Pancreas (tissue), 10 donors: ENCODE measurements at regions not wholly inside any gene's neighbourhood (a gene's known extent, or its start where the extent isn't known, plus 50 kb on each side); places are given as distances from the start of the nearest gene placed in this dataset.

Experiments used
- ATAC-seq, 4 donors: fragments of 200-7000 bp; cut with Tn5 transposase; one replicate each; pipeline versions ENCODE4 v1.8.0 to v1.9.1; 2020; ENCODE audit warnings: mild to moderate bottlenecking in 4 of 4, moderate library complexity in 4 of 4
- DNase-seq, 6 donors: peaks; one replicate each; pipeline ENCODE4 v3.0.0-alpha.2; 2020
- FAIRE-seq: peaks from 2 replicates; lab custom pipeline; 2012; peaks lifted over from hg19 to GRCh38; lab: Jason Lieb, UNC
- H3K27ac ChIP-seq, 4 donors: fragments of 200-600 bp; sonication (generic); 1 replicate in 3 of 4; 2 replicates in 1 of 4; pipeline versions ENCODE4 v1.5.0 to v1.8.0; 2020
- H3K27me3 ChIP-seq, 4 donors: fragments of 200-600 bp; one replicate each; pipeline ENCODE4 v1.8.0; 2021
- H3K36me3 ChIP-seq, 3 donors: fragments of 200-600 bp; sonication (generic) in 1 of 3; one replicate each; pipeline versions ENCODE4 v1.5.0 to v1.8.0; 2020 to 2021
- H3K4me1 ChIP-seq, 3 donors: fragments of 200-600 bp; one replicate each; pipeline ENCODE4 v1.8.0; 2021
- H3K4me3 ChIP-seq, 4 donors: fragments of 200-600 bp; sonication (generic) in 2 of 4; one replicate each; pipeline versions ENCODE4 v1.5.0 to v1.8.0; 2020 to 2021
- H3K9me3 ChIP-seq, 4 donors: fragments of 200-600 bp; one replicate each; pipeline ENCODE4 v1.8.0; 2021
- WGBS, 2 donors: extraction: QIAGEN DNeasy Blood & Tissue Kit; methylation state at CpG; one replicate each; pipeline ENCODE4 v1.1.7; 2013; 5-methylcytosine and 5-hydroxymethylcytosine counted together
- intact Hi-C, 3 donors: fragments of 100-400 bp; cut with DNase I; formaldehyde crosslinking; loops; one replicate each; pipeline versions ENCODE4 v1.11.1 to v1.14.2; 2022
- TF ChIP-seq, protein P1 (sequence below), 4 donors: fragments of 200-600 bp; sonication (generic) in 3 of 4; IDR thresholded peaks; one replicate each; pipeline versions ENCODE4 v1.5.0 to v1.8.0; 2021; ENCODE audit warnings: antibody characterized with exemption in 4 of 4
- donor health status: healthy with polysubstance abuse.
- donor health status: DM: no; HTN: no; CAD: no; lungs with moderate emphysema.
- donor health status: DM: no; HTN: no; CAD: no.
- donor health status: control.
- donor health status: control.
- donor health status: Bipolar disorder and iron deficiency.
- donor health status: DM: yes; HTN: yes; CAD: no.
- donor health status: DM: no; HTN: no; CAD: no.
- donor health status: DM: no; HTN: no; CAD: no.
- donor health status: DM: yes; HTN: yes; CAD: no.

DNA sequence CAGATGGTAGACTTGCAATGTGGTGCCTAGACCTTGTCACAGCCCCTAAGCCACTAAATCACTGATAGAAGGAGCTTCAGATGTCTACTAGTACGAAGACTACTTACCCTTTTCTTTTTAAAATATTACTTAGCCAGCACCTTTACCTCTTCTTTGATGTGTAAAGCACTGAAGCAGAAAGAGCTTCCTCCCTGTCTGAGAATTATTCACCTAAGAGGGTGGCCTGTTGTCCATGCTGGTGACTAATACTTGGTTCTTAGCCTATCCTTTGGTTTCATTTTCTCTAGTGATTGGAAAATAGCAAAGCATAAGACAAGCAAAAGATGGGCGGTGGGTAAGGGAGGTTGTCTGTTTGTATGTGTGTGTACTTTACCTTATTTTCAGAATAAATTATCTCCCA is 794.6 kb downstream of the TFAP2A start:
- TF ChIP-seq, protein P1, sequence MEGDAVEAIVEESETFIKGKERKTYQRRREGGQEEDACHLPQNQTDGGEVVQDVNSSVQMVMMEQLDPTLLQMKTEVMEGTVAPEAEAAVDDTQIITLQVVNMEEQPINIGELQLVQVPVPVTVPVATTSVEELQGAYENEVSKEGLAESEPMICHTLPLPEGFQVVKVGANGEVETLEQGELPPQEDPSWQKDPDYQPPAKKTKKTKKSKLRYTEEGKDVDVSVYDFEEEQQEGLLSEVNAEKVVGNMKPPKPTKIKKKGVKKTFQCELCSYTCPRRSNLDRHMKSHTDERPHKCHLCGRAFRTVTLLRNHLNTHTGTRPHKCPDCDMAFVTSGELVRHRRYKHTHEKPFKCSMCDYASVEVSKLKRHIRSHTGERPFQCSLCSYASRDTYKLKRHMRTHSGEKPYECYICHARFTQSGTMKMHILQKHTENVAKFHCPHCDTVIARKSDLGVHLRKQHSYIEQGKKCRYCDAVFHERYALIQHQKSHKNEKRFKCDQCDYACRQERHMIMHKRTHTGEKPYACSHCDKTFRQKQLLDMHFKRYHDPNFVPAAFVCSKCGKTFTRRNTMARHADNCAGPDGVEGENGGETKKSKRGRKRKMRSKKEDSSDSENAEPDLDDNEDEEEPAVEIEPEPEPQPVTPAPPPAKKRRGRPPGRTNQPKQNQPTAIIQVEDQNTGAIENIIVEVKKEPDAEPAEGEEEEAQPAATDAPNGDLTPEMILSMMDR (IDR thresholded peaks at IDR 0.05), result no peak
- ATAC-seq (no peak), FAIRE-seq (no peak), DNase-seq (no peak)
- Histone ChIP-seq H3K4me1 (no peaks in the 10 kb centered on the region), H3K36me3 (no peaks in the 10 kb centered on the region), H3K9me3 (no peaks in the 10 kb centered on the region), H3K4me3 (no peak overlapping the region), H3K27me3 (no peaks in the 10 kb centered on the region), H3K27ac (no peak overlapping the region)
- intact Hi-C loops, result no loop called here
- WGBS, 2 donors, result 62 to 73% methylated on average over 2 of the region's 2 CpGs

DNA sequence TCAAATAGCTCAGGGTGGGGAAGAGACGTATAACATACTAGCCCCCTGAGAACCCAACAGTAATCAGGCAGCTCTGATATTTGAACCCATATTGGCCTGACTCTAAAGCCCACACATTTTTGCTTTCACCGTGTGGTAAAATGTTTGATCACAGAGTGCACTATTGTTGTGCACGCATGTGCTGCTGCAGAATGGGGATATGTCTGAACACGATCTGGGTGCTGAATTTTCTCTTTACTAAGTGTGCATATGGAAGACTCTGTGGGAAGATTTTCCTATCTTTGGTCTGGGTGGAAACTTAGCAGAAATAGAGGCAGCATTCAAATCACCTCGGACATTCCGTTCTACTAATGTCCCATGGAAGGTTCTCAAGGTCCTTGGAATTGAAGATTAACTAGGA is 800.1 kb downstream of the TFAP2A start:
- Histone ChIP-seq H3K27ac (no peak overlapping the region), H3K9me3 (no peaks in the 10 kb centered on the region), H3K4me3 (no peak overlapping the region), H3K27me3 (no peaks in the 10 kb centered on the region), H3K36me3 (no peaks in the 10 kb centered on the region), H3K4me1 (no peaks in the 10 kb centered on the region)
- ATAC-seq (no peak), DNase-seq (no peak), FAIRE-seq (no peak)
- intact Hi-C loops, result no loop called here
- TF ChIP-seq, protein P1 (IDR thresholded peaks at IDR 0.05), result no peak
- 39 to 47% methylated on average over 6 of the region's 6 CpGs for WGBS, 2 donors

DNA sequence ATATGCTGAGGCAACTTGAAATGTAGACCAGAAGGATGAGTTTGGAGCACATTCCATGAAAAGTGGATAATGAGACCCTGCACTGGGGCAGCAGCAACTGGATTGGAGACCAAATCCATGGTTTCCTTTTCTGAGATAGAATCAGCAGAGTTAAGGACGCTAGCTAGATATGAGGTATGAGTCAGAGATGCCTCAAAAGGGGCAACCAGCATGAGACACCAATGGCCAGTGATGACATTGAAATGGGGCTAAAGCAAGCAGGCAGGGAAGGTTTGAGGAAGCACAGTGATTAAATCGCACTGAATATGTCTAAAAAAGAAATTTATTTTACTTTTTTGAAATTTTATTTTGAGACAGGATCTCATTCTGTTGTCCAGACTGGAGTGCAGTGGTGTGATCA is 802.4 kb downstream of the TFAP2A start:
- no peaks in the 10 kb centered on the region for H3K27me3 ChIP-seq
- no peak overlapping the region for H3K4me3 ChIP-seq
- FAIRE-seq, result no peak
- no peaks in the 10 kb centered on the region for H3K9me3 ChIP-seq
- intact Hi-C loops, result no loop called here
- TF ChIP-seq, protein P1 (IDR thresholded peaks at IDR 0.05), result no peak
- DNase-seq, result no peak
- H3K36me3 ChIP-seq, result no peaks in the 10 kb centered on the region
- 48 to 52% methylated on average over 2 of the region's 2 CpGs for WGBS, 2 donors
- no peaks in the 10 kb centered on the region for H3K4me1 ChIP-seq
- no peak overlapping the region for H3K27ac ChIP-seq
- ATAC-seq, result no peak

DNA sequence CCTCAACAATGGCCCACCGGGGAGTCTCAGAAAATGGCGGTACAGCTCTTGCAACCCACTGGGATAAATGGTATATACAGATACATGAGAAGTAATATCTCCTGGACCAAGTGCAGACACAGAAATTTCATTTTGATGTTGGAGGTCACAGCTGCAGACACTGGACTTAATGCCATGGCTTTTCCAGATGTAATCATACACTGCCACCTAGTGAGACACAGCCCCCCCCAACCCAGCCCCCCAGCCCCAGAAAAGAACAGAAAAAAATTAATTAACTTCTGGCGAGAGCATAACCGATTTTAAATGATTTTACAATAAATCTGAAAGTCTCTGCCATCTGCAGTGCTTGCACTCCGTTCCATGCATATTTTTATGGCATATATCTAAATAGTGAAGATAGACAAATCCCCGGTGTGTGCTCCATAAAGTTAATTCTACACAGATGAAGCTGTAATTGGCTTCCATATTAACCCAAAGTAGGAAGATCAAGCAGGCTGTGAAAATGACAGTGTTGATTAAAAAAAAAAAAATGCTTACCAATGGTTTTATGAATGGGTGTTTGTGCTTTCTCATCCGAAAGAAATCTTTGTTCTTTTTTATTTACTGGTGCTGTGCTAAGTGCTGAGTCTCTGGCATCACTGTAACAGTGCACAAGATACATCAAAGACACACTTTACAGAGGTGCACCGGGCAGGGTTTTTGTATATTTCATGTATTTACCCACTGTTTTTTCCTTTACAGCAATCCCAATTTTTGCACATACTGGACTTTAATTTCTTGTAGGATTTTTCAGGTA is 804.1 kb downstream of the TFAP2A start:
- 43 to 50% methylated on average over 8 of the region's 8 CpGs for WGBS, 2 donors
- Histone ChIP-seq H3K4me1 (no peaks in the 10 kb centered on the region), H3K27me3 (peaks cover 0 to under 1% (median 0%) of the 10 kb centered on the region in 4 donors), H3K27ac (no peak overlapping the region), H3K4me3 (no peak overlapping the region), H3K36me3 (no peaks in the 10 kb centered on the region), H3K9me3 (no peaks in the 10 kb centered on the region)
- TF ChIP-seq, protein P1 (IDR thresholded peaks at IDR 0.05), result no peak
- ATAC-seq (no peak), DNase-seq (no peak), FAIRE-seq (no peak)
- intact Hi-C loops, result no loop called here

DNA sequence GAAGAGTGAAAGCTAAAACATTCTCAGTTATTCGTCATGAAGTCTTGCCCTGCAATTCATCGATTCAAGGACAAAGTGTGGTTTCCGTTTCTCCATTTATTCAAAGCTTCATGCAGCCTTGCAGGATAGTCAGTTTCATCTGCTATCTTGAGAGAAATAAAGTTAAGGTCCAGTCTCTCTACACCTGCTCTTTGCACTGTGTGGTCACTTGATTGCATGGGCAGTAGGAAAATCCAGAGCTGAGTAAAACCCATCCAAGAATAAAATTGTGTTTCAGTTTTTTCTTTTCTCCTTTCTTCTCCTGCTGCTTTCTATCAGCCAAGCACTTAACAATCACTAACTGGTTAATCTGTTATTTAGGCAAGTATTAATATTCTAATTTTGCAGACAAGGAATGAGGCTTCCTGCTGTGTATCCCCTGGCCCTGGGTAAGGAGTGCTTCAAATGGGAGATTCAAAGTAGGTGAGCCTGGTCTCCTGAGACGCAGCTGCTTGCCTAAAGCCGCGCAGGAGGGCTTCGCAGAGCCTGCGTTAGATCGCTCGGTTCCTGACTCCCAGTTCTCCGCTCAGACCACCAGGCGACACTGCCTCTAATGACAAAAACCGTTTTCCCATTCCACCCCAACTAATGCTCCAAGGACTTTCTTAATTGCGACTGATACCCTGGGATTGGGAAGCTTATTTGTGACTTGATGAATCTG is 808.3 kb downstream of the TFAP2A start:
- H3K27me3 ChIP-seq, result peaks cover 0 to 17% (median 2%) of the 10 kb centered on the region in 4 donors
- WGBS, 2 donors, result 38 to 43% methylated on average over 14 of the region's 14 CpGs
- H3K9me3 ChIP-seq, result no peaks in the 10 kb centered on the region
- H3K4me3 ChIP-seq, result no peak overlapping the region
- no peaks in the 10 kb centered on the region for H3K4me1 ChIP-seq
- no peaks in the 10 kb centered on the region for H3K36me3 ChIP-seq
- ATAC-seq (no peak), DNase-seq (no peak), FAIRE-seq (no peak)
- TF ChIP-seq, protein P1 (IDR thresholded peaks at IDR 0.05), result no peak
- intact Hi-C loops, result no loop called here
- no peak overlapping the region for H3K27ac ChIP-seq
